ENCODE measurements at regions not wholly inside any gene's neighbourhood (a gene's known extent, or its start where the extent isn't known, plus 50 kb on each side); places are given as distances from the start of the nearest gene placed in this dataset.
"Not testable (repeated sequence)": the region's sequence is repeated elsewhere in the genome, so short reads cannot be mapped to it uniquely, and the experiment has no call there.

DNA sequence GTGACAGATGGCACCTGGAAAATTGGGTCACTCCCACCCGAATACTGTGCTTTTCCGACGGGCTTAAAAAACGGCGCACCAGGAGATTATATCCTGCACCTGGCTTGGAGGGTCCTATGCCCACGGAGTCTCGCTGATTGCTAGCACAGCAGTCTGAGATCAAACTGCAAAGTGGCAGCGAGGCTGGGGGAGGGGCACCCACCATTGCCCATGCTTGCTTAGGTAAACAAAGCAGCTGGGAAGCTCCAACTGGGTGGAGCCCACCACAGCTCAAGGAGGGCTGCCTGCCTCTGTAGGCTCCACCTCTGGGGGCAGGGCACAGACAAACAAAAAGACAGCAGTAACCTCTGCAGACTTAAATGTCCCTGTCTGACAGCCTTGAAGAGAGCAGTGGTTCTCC, 412.1 kb downstream of the STK39 start:
- TF ChIP-seq, protein P1, sequence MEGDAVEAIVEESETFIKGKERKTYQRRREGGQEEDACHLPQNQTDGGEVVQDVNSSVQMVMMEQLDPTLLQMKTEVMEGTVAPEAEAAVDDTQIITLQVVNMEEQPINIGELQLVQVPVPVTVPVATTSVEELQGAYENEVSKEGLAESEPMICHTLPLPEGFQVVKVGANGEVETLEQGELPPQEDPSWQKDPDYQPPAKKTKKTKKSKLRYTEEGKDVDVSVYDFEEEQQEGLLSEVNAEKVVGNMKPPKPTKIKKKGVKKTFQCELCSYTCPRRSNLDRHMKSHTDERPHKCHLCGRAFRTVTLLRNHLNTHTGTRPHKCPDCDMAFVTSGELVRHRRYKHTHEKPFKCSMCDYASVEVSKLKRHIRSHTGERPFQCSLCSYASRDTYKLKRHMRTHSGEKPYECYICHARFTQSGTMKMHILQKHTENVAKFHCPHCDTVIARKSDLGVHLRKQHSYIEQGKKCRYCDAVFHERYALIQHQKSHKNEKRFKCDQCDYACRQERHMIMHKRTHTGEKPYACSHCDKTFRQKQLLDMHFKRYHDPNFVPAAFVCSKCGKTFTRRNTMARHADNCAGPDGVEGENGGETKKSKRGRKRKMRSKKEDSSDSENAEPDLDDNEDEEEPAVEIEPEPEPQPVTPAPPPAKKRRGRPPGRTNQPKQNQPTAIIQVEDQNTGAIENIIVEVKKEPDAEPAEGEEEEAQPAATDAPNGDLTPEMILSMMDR (conservative IDR thresholded peaks at IDR 0.05; ENCODE audit: low read length), result not testable (repeated sequence)
- not testable (repeated sequence) for TF ChIP-seq EZH2phosphoT487 (IDR thresholded peaks at IDR 0.05; ENCODE audit: borderline replicate concordance, low read depth, low read length)
